HT-29 (cell line): ENCODE measurements at regions not wholly inside any gene's neighbourhood (a gene's known extent, or its start where the extent isn't known, plus 50 kb on each side); places are given as distances from the start of the nearest gene placed in this dataset.
"Not testable (repeated sequence)": the region's sequence is repeated elsewhere in the genome, so short reads cannot be mapped to it uniquely, and the experiment has no call there.

ENCODE experiments used
- DNase-seq: peaks from one replicate; pipeline ENCODE4 v3.0.0-alpha.2; 2015; ENCODE audit warnings: low spot score

DNA sequence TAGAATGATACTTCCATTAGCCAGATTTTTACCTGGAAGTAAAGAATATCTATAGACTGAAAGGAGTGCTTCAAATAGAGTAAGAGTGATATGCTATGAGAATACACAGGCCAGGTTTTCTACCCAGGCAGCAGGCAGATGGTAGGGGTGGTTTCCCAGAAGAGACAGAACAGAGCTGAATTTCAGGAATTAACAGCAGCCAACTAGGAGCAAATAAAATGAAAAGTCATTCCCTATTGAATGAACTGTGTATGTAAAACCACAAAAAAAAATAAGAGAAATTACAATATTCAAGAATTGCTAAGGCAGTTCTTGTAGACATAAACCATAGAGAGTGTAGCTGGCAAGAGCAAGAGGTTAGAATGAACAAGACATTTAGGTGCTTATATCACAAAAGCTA is 336.8 kb downstream of the KCNJ3 start:
- no peak for DNase-seq

GRCh38 chr2:155033652-155034051 is 335.2 kb downstream of the KCNJ3 start:
- DNase-seq = no peak

DNA sequence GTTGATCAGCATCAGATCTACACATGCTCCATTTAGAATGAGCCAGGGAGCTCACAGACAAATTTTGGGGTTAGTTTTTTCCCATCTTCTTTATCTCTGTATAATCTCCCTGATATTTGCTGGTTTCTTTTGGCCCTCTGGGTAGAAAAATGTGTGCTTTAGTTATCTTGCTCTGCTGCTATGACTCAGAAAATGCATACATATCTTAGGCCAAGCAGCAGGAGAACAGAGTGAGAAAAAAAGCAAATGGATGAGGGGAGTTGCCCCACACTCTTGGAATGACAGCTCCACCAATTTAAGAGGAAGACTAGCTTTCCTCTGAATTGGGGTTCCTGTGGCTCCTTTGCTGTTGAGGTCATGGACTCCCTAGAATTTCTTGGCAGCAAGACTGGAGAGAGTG is 331.8 kb downstream of the KCNJ3 start:
- DNase-seq = no peak

- DNase-seq = no peak
Observed at GRCh38 chr2:155026651-155027174, 328.2 kb downstream of the KCNJ3 start.

DNA sequence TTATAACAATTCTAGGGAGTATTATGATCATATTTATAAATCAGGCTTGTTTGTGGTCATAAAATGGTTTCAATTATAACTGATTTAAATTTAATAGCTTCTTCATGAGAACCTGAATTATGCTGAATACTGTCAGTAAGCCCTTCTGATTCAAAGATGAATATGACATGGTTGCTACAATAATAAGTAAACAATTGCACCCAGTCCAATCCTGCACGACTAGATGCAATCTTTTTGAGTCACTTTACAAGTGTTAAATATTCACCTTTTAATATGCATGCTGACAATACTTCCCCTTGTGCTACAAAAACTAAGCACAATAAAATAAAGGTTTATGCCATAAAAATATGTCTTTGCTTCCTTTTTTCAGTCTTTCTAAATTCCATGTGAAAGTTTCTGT is 325.2 kb downstream of the KCNJ3 start:
- DNase-seq = no peak

DNA sequence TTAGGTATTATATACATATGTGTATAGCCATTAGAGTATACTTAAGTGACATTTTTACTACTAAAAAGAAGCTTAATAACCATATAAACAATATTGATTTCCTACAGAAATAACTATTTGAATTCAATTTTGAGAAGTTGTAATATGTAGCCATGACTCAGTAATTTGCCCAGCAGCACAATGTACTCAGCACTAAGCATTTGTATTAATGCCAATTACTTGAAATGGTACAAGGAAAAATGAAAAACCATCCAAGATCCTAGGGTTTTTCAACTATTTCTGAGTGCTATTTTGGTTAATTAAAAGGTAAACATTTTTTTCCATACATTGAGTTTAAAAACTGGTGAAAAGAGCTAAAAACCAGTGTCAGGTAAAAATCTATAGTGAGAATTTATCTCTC is 324.0 kb downstream of the KCNJ3 start:
- DNase-seq = no peak

DNA sequence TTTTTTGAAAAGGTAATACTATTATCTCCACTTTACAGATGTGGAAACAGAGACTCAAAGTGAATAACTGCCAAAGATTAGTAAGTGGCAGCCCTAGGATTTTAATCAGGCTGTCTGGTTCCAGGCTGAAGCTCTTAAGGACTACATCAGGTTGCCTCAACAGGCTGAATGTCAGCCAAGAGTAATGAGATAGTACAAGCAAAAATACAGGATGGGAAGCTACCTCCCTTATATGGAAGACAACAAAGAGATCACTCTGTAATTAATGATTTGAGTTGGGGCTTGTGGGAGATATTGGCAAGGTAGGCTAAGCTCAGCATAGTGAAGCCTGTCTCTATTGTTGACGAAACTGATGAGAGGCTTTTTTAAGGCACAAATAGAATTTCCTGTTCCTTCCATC is 323.1 kb downstream of the KCNJ3 start:
- no peak for DNase-seq

DNA sequence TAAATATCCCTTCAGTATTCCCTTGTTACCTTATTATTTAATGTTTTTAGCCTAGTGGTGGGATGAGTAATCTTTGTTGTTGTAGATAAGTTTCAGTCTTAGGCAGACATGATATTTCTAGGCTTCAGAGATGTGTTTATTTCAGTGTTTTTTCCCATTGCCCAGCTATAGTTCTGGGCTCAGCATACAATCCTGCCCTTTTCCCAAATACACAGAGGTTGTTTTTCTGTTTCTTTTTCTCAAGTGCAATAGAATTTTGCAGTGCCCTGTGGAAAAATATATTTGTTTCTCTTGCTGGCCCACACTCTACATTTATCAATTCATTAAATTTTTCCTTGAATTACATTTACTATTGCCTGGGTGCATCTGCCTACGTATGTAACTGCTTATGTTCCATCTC is 321.8 kb downstream of the KCNJ3 start:
- no peak for DNase-seq

GRCh38 chr2:155010925-155011324 is 312.4 kb downstream of the KCNJ3 start:
- DNase-seq = no peak

DNA sequence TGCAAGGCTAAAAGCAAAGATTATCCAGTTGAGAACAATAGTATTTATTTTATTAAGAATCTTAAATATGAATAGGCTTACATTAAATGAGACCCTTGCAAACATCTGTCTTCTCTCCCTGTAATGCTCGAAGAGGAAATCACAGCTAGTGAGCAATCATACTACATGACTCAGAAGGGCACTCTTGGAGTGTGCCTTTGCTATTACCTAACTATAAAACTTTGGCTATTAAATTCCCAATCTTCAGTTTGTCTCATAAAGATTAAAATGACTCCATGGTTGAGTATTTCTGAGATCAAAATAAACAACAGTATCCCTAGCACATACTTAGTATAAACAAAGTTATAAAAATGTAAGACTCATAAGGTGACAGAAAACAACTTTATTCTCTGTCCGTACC is 296.9 kb downstream of the KCNJ3 start:
- no peak for DNase-seq

- DNase-seq = no peak
Observed at GRCh38 chr2:154992826-154993225, 294.3 kb downstream of the KCNJ3 start.

- no peak for DNase-seq
Observed at GRCh38 chr2:154978710-154979109, 280.2 kb downstream of the KCNJ3 start.

- DNase-seq = no peak
Observed at GRCh38 chr2:154978244-154978643, 279.7 kb downstream of the KCNJ3 start.

- DNase-seq = peak; percentile 3
Observed at GRCh38 chr2:154974041-154974440, 275.5 kb downstream of the KCNJ3 start.

DNA sequence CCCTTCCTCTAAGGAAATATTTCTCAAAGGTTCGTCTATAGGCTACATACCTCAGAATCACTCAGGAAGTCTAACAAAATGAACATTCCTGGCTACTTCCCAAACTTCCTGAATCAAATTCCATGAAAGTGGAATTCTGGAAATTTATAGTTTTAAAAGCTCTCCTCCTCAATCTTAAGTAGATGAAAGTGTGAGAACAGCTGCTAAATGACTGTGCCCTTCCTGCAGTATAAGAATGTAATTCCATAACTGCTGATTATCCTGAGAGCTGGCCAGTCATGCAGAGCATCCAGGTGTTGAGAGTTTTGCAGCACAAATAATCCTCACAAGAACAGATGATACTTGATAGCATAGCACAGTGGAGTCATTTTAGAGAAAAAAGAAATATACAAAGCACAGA is 265.0 kb downstream of the KCNJ3 start:
- no peak for DNase-seq

GRCh38 chr2:154961676-154962075 is 263.2 kb downstream of the KCNJ3 start:
- no peak for DNase-seq

DNA sequence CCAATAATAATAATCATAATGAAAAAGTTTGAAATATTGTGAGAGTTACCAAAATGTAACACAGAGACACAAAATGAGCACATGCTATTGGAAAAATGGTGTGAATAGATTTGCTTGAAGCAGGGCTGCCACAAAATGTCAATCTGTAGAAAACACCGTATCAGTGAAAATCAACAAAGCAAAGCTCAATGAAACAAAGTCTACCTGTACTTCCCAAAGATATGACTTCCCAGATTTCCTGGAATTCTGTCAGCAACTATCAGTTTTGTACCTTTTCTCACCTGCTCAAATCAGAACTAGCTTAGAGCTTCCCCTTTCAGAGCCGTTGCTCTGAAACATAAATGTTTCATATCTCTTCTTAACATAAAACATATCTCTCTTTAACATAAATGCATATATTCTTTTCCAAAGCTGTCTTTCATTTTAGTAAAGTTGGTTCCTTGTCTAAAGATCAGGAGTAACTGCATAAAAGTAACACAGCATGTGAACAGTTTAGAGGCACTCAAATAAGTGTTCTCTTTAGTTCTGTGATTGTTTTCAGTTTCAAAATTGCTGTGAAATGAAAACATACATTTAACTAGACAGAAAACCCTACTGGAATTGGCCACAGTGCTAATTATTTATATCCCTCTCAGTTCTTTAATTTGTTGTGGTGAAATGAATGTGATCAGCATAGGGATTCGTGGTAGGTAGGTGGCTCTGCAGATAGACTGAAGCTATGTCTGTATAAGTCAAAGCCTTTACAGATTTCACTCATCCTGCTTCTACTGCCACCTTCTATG is 262.5 kb downstream of the KCNJ3 start:
- no peak for DNase-seq

DNA sequence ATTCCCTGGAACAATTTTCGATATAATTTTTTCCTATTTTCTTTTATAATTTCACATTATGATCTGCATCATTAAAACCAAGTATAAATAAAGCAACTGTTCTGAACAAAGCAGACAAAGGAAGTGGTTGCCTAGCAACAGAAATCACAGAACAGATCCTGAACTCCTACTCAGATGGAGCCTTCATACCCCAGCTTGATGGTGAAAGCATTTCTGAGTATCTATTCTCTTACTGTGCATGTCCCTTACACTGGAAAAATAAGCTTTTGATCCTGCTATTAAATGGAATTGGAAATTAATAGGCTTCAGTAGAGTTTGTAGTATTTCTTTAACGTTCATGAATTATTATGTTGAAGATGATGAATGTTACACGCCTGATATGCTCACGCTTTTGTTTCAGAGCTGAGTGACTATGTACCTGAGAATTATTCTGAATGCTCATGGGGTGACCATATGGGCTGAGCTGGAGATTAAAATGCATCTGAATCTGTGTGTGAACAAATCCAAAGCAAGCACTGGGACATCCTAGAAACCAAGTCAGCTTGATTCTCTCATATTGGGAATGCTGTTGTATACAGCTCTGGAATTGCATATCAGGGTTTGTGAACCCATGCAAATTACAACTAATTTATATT is 254.0 kb downstream of the KCNJ3 start:
- no peak for DNase-seq

- DNase-seq = not testable (repeated sequence)
Observed at GRCh38 chr2:154947416-154947815, 248.9 kb downstream of the KCNJ3 start.

GRCh38 chr2:154945984-154946383 is 247.5 kb downstream of the KCNJ3 start:
- no peak for DNase-seq

DNA sequence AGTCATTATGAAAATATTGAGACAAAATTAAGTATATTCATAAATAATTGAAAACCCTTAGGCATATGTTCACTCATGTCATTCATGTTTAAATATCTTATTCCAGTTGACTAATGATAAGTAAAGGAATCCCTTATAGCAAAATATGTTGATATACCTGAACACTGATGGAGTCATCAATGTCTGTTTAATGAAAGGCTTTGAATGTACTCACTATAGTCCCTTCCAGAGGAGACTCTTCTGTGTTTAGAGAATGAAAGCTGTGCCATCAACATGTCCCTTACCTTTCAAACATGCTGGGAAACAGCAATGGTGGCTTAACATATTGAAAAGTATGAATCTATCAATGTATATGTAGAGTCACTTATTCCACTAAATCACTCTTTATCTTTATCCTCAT is 242.9 kb downstream of the KCNJ3 start:
- DNase-seq = no peak

DNA sequence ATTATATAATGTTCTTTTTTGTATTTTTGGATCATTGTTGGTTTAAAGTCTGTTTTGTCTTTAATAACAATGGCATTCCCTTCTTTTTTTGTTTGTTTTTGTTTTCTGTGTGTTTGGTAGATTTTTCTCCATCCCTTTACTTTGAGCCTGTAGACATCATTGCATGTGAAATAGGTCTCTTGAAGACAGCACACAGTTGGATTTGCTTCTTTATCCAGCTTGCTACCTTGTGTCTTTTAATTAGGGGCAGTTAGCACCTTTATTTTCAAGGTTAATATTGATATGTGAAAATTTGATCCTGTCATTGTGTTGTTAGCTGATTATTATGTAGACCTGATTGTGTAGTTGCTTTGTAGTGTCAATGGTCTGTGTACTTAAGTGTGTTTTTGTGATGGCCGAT is 235.7 kb downstream of the KCNJ3 start:
- no peak for DNase-seq

GRCh38 chr2:154924531-154924930 is 226.0 kb downstream of the KCNJ3 start:
- no peak for DNase-seq
